GM12873 (cell line): ENCODE measurements at regions not wholly inside any gene's neighbourhood (a gene's known extent, or its start where the extent isn't known, plus 50 kb on each side); places are given as distances from the start of the nearest gene placed in this dataset.

Experiments
- CTCF ChIP-seq: IDR thresholded peaks from 2 replicates; pipeline ENCODE4 v1.5.1; 2012; ENCODE audit warnings: low read depth, mild to moderate bottlenecking, moderate library complexity, low read length, control low read depth; ENCODE audit not compliant: insufficient read depth; ENCODE audit errors: missing control alignments

DNA sequence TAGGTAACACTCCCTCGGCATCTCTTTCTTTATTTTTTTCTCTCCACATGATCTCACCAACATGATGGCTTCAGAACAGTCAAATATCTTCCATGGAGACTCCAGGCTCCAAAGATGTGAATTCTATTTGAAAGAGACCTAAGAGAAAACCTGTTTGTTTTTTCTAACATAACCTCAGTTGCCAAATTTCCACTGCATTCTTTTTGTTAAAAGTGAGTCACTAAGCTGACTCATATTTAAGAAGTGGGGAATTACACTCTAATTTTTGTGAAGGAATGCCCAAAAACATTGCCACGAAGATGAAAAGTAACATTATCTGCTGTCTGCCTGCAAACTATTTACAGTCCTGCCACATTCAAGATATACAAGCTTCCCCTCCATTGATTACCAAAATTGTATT lies 1337.6 kb downstream of the LRFN5 start:
- TF ChIP-seq CTCF, result no peak

- TF ChIP-seq CTCF, result no peak
Measured at GRCh38 chr14:42931308-42931707, 1324.6 kb downstream of the LRFN5 start.

DNA sequence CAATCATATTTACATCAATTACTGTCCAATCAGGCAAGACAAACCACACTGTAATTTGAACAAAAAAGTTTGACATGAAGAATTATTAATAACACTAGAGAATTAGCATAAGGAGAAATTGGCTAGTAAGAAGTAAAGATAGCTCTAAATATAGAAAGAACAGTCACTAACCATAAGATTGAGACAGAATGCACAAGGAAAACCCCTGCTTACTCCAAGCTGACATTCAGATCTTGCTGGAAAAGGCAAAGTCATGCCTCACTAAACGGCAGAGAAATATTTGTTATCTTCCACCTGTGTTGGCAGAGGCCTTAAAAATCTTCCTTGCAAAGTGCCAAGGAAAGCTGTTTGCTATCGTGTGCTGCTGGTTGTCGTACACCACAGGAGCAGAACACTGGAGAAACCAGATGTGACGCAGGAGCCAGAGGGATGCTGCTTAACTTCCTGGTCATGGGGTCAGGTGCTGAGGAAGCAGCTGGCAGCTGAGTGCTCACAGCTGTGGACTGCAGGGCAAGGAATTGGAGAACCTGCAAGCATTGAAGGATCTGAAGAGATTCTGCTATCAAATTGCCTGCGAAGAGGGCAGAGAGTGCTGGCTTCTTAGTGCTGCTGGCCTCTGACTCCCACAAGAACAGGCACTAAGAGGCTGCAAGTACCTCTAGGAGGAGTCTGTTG lies 1323.3 kb downstream of the LRFN5 start:
- no peak for TF ChIP-seq CTCF

DNA sequence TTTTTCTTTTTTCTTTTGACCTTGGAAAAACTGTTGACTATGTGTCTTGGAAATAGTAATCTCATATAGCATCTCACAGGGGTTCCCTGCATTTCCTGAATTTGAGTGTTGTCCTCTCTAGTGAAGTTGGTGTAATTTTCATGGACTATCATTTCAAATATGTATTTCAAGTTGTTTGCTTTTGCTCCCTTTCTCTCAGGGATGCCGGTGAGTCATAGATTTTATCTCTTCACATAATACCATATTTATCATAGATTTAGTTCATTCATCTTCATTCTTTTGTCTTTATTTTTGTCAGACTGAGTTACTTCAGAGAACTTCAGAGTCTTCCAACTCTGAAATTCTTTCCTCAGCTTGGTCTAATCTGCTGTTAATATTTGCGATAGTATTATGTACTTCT lies 1320.6 kb downstream of the LRFN5 start:
- no peak for TF ChIP-seq CTCF

DNA sequence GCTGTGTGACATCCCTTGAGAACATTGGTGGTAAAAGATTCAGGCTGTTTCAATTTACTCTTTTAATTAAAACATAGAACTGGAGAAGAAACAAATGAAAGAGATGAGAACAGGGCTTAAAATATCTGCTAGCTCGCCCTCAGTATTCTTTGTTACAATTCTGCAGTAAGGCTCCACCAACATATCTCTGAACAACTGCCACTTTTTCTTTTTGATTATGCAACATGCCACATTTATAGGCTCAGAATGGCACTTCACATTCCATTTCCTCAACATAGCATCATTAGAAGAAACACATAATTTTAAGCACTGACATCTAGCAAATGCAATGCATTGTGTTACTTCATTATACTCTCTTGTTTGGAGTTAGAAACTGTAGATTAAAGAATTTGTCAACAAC lies 1315.2 kb downstream of the LRFN5 start:
- TF ChIP-seq CTCF, result no peak

GRCh38 chr14:42918615-42919014 lies 1311.9 kb downstream of the LRFN5 start:
- no peak for TF ChIP-seq CTCF

DNA sequence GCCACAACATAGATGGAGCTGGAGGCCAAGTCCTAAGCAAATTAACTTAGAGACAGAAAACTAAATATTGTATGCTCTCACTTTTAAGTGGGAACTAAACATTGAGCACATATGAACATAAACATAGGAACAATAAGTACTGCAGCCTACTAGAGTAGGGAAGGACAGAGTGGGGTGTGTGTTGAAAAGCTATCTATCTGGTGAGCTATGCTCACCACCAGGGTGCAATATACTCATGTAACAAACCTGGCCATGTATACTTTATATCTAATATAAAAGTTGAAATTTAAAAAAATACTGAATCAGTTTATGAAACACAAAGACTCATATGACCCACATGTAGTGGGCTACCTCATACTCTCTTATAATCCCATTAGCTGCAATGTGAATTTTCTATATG lies 1305.0 kb downstream of the LRFN5 start:
- no peak for TF ChIP-seq CTCF

DNA sequence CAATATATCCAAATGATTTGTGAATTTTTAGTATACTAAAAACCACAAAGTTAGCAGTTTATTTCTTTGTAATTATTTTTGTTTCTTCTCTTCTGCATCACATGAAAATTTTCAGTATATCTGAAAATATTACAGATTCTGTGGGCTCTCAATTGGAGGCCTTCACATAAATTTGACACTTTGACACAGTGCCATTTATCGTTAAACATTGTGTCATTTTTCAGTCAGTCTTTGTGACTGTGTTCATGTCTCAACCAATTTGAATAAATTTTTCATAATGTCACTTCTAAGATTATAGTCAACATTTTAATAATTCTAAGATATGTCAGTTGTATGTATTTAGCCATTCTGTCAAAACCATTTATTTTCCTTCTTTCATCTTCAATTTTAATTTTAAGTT lies 1303.0 kb downstream of the LRFN5 start:
- TF ChIP-seq CTCF, result no peak
